ENCODE measurements at regions not wholly inside any gene's neighbourhood (a gene's known extent, or its start where the extent isn't known, plus 50 kb on each side); places are given as distances from the start of the nearest gene placed in this dataset.
"Not testable (repeated sequence)": the region's sequence is repeated elsewhere in the genome, so short reads cannot be mapped to it uniquely, and the experiment has no call there.

DNA sequence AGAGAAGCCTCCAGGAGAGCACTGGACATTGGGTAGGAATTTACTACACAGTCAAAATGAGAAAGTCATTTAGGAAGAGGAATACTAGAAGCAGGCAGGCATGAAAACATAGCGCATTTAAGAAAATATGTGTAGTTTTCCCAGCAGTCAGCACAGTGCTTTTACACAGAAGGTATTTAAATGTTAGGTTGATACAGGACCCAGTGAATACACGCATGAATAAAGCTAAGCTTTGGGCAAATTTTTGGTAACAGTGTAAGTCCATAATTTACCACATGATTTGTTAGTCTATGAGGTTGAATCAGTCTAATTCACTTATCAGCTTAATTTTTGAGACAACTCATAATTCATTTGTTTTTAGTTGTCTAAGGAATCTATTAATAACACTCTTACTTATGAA lies 421.7 kb upstream of the CDH20 start:
- TF ChIP-seq GLIS3 (CRISPR knock-in tag; IDR thresholded peaks at IDR 0.05) (no peak), ZNF8 (CRISPR knock-in tag; IDR thresholded peaks at IDR 0.05) (no peak), CSRNP3 (CRISPR knock-in tag; IDR thresholded peaks at IDR 0.05) (no peak), RARB (CRISPR knock-in tag; IDR thresholded peaks at IDR 0.05) (no peak), ZC3H10 (CRISPR knock-in tag; IDR thresholded peaks at IDR 0.05) (no peak)
- TF ChIP-seq, protein P1, sequence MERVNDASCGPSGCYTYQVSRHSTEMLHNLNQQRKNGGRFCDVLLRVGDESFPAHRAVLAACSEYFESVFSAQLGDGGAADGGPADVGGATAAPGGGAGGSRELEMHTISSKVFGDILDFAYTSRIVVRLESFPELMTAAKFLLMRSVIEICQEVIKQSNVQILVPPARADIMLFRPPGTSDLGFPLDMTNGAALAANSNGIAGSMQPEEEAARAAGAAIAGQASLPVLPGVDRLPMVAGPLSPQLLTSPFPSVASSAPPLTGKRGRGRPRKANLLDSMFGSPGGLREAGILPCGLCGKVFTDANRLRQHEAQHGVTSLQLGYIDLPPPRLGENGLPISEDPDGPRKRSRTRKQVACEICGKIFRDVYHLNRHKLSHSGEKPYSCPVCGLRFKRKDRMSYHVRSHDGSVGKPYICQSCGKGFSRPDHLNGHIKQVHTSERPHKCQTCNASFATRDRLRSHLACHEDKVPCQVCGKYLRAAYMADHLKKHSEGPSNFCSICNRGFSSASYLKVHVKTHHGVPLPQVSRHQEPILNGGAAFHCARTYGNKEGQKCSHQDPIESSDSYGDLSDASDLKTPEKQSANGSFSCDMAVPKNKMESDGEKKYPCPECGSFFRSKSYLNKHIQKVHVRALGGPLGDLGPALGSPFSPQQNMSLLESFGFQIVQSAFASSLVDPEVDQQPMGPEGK (CRISPR knock-in tag; IDR thresholded peaks at IDR 0.05; ENCODE audit: borderline replicate concordance) = no peak
- no peak for ATAC-seq

DNA sequence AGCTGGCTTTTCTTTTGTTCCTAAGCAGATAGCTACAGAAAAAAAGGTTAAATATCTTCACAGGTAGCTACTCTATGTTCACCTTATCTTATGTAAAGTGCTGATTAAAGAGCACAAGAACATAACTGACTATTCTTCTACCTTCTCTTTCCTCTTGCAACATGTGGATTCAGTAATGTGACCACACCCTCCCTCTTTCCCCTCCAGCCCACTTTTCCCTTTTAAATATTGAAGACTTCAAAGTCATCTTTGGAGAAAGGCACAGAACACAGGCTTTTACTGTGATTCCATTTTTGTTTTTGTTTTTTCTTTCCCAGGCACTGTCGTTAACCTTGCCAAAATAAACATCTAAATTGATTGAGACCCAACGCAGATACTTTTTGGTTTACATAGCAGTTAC lies 418.1 kb upstream of the CDH20 start:
- TF ChIP-seq ISL1 (CRISPR knock-in tag; IDR thresholded peaks at IDR 0.05) (no peak), ZC3H10 (CRISPR knock-in tag; IDR thresholded peaks at IDR 0.05) (no peak), BACH2 (CRISPR knock-in tag; IDR thresholded peaks at IDR 0.05; ENCODE audit: borderline replicate concordance) (no peak), CSDC2 (CRISPR knock-in tag; IDR thresholded peaks at IDR 0.05) (no peak), OSR1 (CRISPR knock-in tag; IDR thresholded peaks at IDR 0.05) (no peak), ZFP30 (CRISPR knock-in tag; IDR thresholded peaks at IDR 0.05) (no peak), ARNTL (CRISPR knock-in tag; IDR thresholded peaks at IDR 0.05; ENCODE audit: borderline replicate concordance, low read depth) (no peak), POU6F1 (CRISPR knock-in tag; IDR thresholded peaks at IDR 0.05; ENCODE audit: borderline replicate concordance, low read depth) (no peak), ZNF565 (CRISPR knock-in tag; conservative IDR thresholded peaks at IDR 0.05; ENCODE audit: low read depth) (no peak), ZFP3 (CRISPR knock-in tag; IDR thresholded peaks at IDR 0.05) (no peak), SNAI2 (CRISPR knock-in tag; IDR thresholded peaks at IDR 0.05) (no peak), ZNF8 (CRISPR knock-in tag; IDR thresholded peaks at IDR 0.05) (no peak), CSRNP3 (CRISPR knock-in tag; IDR thresholded peaks at IDR 0.05) (no peak), RARB (CRISPR knock-in tag; IDR thresholded peaks at IDR 0.05) (no peak), CREB5 (CRISPR knock-in tag; IDR thresholded peaks at IDR 0.05; ENCODE audit: low read depth) (no peak), TSHZ2 (CRISPR knock-in tag; IDR thresholded peaks at IDR 0.05) (no peak)
- TF ChIP-seq, protein P1 (CRISPR knock-in tag; IDR thresholded peaks at IDR 0.05; ENCODE audit: borderline replicate concordance) = no peak
- ATAC-seq = no peak

- not testable (repeated sequence) for ATAC-seq
Observed at GRCh38 chr18:60918862-60919261, 414.4 kb upstream of the CDH20 start.

Measured in SK-N-SH treated with all-trans-retinoic acid at 6 μM for 48 hours (cell line).